IPS-15b (cell line): ENCODE measurements at regions not wholly inside any gene's neighbourhood (a gene's known extent, or its start where the extent isn't known, plus 50 kb on each side); places are given as distances from the start of the nearest gene placed in this dataset.

ENCODE experiments used
- H3K27me3 ChIP-seq: one replicate; pipeline ENCODE4 v1.6.1; 2013; ENCODE audit warnings: low read length; ENCODE audit not compliant: control insufficient read depth, insufficient read depth
- H3K36me3 ChIP-seq: one replicate; pipeline ENCODE4 v1.6.1; 2013; ENCODE audit warnings: low read length; ENCODE audit not compliant: control insufficient read depth, insufficient read depth
- H3K4me1 ChIP-seq: one replicate; pipeline ENCODE4 v1.6.1; 2013; ENCODE audit warnings: mild to moderate bottlenecking, low read length; ENCODE audit not compliant: control insufficient read depth, insufficient read depth
- H3K4me3 ChIP-seq: one replicate; pipeline ENCODE4 v1.5.1; 2013; ENCODE audit warnings: low read depth, low read length
- H3K9ac ChIP-seq: one replicate; pipeline ENCODE4 v1.6.1; 2013; ENCODE audit warnings: low read depth, mild to moderate bottlenecking, low read length
- H3K9me3 ChIP-seq: one replicate; pipeline ENCODE4 v1.6.1; 2013; ENCODE audit warnings: mild to moderate bottlenecking, low read length; ENCODE audit not compliant: control insufficient read depth, insufficient read depth

DNA sequence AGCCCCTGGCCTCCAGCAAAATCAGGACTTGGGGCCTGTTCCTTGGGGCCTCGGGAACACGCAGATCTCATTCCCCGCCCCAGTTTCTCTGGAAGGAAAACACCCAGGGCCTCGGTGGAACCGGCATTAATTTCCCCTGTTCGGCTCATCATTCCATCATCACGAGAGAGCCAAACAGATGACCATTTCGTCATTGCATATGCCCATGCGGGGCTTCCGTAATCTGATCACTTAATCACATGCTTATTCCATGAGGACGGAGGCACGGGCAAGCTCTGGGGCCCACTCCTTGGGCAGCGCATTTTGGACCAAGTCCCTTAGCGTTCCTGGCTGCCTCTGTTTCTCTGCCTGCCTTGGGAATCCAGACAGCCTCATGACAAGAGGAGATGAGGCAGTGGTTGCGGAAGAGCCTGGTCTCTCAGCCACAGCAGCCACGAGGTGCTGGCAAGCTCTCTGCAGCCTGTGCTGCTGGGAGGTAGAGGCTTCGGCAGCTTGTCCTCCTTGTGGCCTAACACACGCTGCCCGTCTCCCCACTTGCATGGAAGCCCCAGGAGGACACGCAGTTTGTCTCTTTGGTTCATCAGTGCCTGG, 65.0 kb upstream of the IER5L start:
- Histone ChIP-seq H3K27me3 (no peaks in the 10 kb centered on the region), H3K4me3 (no peak overlapping the region)

DNA sequence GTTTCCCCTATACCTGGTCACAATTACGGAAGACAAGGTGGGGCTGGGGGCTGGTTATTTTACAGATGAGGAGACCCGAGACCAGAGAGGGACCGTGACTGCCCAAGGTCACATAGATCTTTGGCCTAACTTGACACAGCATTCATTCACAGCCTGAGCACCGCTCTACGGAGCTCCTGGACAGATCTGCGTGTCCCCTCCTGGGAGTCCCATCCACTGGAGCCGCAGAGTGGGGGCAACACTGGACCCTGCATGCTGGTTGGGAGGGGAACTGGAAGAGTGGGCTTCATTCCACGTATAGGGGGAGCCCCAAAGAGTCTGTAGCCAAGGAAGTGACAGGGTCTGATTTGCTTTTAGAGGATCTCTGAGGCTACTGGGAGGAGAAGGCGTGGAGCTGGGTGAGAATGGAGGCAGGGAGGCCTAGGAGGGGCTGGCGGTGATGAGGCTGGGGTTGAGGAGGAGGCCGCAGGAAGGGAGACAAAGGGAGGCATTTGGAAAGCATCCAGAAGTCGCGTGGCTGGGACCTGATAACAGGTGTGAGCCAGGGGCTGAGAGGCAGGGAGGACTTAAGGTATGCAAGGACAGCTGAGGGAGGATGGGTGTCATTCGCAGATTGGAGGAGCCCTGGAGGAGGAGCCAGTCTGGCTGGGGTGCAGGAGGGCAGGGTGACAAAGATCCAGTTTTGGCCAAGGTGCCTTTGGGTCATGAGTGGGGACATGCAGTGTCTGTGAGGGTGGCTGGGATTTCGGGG, 64.3 kb upstream of the IER5L start:
- Histone ChIP-seq H3K27me3 (no peaks in the 10 kb centered on the region), H3K4me3 (no peak overlapping the region), H3K36me3 (no peaks in the 10 kb centered on the region), H3K9me3 (no peaks in the 10 kb centered on the region), H3K4me1 (peaks cover 2% of the 10 kb centered on the region), H3K9ac (no peak overlapping the region)

More for the DNA sequence above, 65.0 kb upstream of the IER5L start:
- Histone ChIP-seq H3K9ac (peak overlapping the region; percentile 8), H3K36me3 (no peaks in the 10 kb centered on the region), H3K9me3 (no peaks in the 10 kb centered on the region), H3K4me1 (no peaks in the 10 kb centered on the region)

DNA sequence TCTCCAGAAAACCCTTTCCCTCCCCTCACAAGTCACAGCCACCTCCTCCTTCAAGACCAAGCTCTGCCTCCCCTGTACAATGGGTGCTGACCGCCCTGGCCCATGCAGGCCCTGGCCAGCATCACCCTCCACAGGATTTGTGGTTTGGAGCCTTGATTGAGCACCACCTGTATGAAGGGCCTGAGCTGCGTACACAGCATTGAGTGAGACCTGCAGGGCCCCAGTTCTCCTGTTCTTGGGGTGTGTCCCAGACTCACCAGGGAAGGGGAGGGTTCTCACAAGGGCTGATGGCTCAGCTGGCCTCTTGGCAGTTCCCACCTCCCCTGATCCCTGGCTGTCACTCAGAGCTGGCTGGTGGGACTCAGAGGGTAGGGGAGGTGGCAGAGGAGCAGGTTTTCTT, 63.7 kb upstream of the IER5L start:
- no peaks in the 10 kb centered on the region for H3K9me3 ChIP-seq
- H3K4me1 ChIP-seq, result peaks cover 8% of the 10 kb centered on the region
- H3K27me3 ChIP-seq, result no peaks in the 10 kb centered on the region
- H3K4me3 ChIP-seq, result no peak overlapping the region
- H3K9ac ChIP-seq, result no peak overlapping the region
- H3K36me3 ChIP-seq, result no peaks in the 10 kb centered on the region

DNA sequence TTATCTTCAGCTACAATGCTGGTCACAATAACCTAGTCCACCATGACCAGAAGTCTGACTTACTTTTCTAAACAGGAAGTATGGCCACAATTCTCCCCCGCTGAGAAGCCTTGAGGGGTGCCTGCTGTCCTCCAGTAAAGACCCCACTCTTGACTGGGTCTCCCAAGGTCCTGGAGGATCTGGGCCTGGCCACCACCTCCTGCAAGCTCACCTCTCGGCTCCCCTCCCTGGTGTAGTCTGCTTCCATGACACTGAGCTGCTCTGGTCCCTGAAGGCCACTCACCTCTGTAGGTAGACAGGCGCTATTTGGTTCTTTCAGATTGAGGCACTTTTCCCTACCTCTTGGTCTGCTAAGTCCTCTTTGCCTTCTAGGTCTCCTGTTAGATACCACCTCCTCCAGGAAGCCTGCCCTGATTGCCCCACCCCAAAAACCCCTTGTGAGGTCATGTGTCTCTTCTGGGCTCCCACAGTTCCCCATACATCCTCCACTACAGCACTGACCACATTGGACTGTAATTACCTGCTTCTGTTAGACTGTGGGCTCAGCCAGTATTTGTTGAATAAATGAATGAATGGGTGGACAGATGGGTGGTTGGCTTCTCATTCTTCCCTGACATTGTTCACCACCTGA, 62.6 kb upstream of the IER5L start:
- Histone ChIP-seq H3K9me3 (no peaks in the 10 kb centered on the region), H3K4me1 (peaks cover 8% of the 10 kb centered on the region)

DNA sequence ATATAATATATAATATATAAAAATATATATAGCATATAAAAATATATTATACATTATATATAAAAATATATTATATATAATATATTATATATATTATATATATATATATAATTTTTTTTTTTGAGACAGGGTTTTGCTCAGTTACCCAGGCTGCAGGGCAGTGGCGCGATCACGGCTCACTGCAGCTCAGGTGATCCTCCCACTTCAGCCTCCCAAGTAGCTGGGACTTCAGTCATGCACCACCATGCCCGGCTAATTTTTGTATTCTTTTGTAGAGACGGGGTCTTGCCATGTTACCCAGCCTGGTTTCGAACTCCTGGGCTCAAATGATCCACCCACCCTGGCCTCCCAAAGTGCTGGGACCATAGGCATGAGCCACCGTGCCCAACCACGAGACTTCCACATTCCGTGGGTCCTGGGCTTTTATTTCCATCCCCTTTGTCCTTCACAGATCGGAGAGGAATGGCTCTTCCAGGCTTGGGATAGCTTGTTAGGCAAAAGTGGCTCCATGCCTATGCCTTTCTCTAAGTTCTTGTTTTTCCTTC, 62.0 kb upstream of the IER5L start:
- H3K36me3 ChIP-seq, result no peaks in the 10 kb centered on the region
- no peak overlapping the region for H3K4me3 ChIP-seq

More for the DNA sequence above, 62.6 kb upstream of the IER5L start:
- no peak overlapping the region for H3K9ac ChIP-seq
- no peak overlapping the region for H3K4me3 ChIP-seq
- no peaks in the 10 kb centered on the region for H3K27me3 ChIP-seq
- no peaks in the 10 kb centered on the region for H3K36me3 ChIP-seq

DNA sequence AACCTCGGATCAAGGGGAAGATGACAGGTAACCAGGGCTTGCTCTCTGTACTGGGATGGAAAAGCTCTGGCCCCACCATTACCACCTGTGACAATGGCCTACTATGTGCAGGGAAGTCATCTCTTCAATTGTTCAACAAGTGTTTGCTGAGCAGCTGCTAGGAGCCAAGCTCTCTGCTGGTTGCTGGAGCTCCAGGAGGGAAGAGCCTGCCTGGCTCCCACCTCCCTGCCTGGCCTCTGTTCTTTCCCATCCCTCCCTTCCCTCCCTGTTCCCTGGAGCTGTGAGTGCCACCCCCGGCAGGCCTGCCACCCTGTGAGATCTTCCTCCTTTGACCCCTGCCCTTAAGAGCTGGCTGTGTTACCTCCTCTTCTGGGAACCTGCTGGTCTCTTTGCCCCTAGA, 59.7 kb upstream of the IER5L start:
- Histone ChIP-seq H3K9ac (no peak overlapping the region), H3K36me3 (no peaks in the 10 kb centered on the region), H3K4me1 (peaks cover 8% of the 10 kb centered on the region), H3K27me3 (no peaks in the 10 kb centered on the region), H3K4me3 (no peak overlapping the region), H3K9me3 (no peaks in the 10 kb centered on the region)

More for the DNA sequence above, 62.0 kb upstream of the IER5L start:
- Histone ChIP-seq H3K27me3 (no peaks in the 10 kb centered on the region), H3K9me3 (no peaks in the 10 kb centered on the region), H3K9ac (no peak overlapping the region), H3K4me1 (peaks cover 8% of the 10 kb centered on the region)

DNA sequence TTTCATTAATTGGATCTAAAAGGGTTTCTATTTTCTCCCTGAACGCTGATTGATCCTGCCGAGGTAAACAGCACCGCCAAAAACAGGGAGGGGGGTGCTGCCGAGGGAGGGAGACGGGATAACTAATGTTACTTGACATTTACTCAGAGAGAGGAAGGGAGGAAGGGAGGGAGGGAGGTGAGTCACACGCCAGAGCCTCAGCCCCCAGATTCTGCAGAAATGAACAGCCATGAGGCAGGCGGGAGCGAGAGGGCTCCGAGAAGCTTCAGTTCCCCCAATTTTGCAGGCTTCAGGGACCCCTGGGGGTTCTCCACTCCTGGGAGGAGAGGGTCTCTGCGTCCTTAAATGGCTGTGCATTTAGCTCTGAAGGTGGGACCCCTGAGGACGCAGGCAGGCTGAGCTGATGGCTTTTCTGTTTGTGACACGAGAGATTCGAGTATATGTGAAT, 59.1 kb upstream of the IER5L start:
- no peaks in the 10 kb centered on the region for H3K36me3 ChIP-seq
- peaks cover 8% of the 10 kb centered on the region for H3K4me1 ChIP-seq
- H3K9ac ChIP-seq, result no peak overlapping the region
- H3K9me3 ChIP-seq, result no peaks in the 10 kb centered on the region
- H3K27me3 ChIP-seq, result no peaks in the 10 kb centered on the region
- H3K4me3 ChIP-seq, result no peak overlapping the region

DNA sequence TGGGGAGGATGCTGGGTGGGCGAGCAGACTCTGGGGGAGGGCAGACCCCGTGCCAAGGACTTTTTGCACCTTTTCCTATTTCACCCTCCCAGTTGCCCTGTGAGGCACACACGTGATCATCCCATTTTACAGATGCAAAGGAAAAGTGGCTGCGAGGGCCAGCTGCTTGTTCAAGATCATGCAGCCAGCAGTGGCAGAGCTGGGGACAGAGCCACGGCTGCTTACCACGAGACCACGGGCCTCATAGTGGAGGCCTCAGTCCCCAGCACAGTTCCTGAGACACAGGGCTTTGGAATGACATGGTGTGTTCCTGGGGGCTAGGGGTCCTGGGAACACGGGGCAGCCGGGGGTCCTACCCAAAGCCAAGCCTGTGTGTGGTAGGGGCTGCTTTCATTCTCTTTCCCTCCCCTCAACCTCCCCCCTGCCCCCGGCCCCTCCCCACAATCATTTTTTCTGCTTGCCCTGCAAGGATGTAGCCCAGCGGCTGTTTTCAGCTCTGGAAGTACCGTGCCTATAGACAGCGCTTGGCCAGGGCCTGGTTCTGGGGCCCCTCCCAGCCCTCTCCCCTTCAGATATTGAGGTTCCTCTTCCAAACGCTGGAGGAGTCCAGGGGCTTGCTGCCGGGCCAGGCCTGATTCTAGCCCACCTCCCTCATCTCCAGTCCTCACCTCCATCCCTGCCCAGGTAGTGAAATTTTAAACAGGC, 58.5 kb upstream of the IER5L start:
- Histone ChIP-seq H3K27me3 (no peaks in the 10 kb centered on the region), H3K4me3 (no peak overlapping the region), H3K4me1 (peaks cover 8% of the 10 kb centered on the region)

DNA sequence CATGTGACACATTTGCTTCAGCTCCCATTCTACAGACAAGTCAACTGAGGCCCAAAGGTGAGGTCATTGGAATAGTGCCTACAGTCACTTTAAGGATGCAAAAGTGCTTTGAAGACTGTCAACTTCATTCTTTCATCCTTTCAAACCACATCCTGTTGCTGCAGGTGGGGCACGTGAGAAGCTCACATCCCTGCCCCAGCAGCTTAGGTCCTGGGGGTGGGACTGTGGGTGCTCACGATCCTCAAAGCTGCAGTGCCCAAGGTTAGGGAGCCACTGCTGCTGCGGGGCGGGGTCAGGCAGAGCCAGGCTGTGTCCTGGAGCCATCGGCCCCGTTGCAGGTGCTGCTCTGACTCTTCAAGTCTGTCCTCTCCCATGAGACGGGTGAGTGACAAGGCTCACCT, 57.9 kb upstream of the IER5L start:
- H3K36me3 ChIP-seq, result no peaks in the 10 kb centered on the region
- no peaks in the 10 kb centered on the region for H3K27me3 ChIP-seq
- peaks cover 8% of the 10 kb centered on the region for H3K4me1 ChIP-seq
- no peak overlapping the region for H3K9ac ChIP-seq
- H3K4me3 ChIP-seq, result no peak overlapping the region
- H3K9me3 ChIP-seq, result no peaks in the 10 kb centered on the region

More for the DNA sequence above, 58.5 kb upstream of the IER5L start:
- H3K9me3 ChIP-seq, result no peaks in the 10 kb centered on the region
- H3K9ac ChIP-seq, result no peak overlapping the region
- no peaks in the 10 kb centered on the region for H3K36me3 ChIP-seq

DNA sequence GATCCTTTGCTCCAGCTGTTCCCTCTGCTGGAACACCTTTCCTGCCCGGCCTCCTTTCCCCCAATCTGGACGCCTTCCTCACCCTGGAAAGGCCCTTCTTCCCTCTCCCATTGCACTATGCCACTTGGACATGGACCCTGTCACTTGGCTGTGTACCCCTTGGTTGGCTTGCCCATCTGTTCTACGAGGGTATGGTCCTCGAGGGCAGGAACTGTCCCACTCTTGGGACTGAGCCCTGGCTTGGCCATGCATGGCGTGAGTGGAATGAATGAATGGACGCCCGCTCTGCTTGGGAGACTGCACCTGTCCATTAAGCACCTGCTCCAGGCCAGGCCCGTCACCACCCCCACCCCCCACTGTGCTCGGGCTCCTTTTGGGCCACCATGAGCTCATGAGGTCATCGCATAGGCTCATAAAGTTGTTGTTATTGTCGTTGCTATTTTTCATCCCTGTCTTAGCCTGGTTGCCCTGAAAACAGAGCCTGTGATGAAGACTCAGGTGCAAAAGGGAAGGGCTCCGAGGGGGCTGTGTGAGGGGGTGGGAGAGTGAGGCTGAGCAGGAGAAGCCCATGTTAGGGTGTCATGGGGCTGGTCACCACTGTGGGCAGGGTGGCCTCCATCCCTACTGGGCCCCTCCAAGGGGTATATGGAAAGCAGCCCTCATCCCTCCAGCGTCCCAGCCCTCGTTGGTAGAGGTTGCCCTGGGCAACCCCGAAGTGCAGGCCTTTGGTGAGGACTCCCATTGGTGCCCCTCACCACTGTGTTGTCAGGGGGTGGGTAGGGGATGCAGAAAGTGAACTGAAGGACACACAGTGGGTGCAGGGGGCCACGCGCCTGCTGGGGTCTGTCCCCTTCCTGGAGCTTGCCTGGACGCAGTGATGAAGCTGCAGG, 57.2 kb upstream of the IER5L start:
- Histone ChIP-seq H3K27me3 (no peaks in the 10 kb centered on the region), H3K4me1 (peaks cover 8% of the 10 kb centered on the region), H3K36me3 (no peaks in the 10 kb centered on the region), H3K9ac (no peak overlapping the region), H3K9me3 (no peaks in the 10 kb centered on the region), H3K4me3 (no peak overlapping the region)

DNA sequence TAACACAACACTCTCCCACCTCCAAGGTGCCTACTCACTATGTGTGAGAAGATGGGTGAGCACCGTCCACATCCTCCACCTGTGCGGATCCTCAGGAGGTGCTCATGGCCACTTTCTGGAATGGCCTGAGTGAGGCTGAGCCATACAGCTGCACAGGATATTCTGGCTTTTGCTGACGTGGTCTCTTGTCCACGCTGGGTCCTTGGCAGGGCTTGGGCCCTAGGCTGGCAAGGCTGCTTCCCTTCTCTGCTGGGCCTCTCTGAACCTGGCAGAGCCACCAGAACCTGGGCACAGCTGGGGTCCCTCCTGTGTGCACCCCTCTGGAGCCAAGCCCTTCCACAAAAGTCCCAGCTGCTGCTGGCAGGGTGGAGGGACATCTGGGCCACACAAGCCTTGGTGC, 56.4 kb upstream of the IER5L start:
- Histone ChIP-seq H3K36me3 (no peaks in the 10 kb centered on the region), H3K9ac (no peak overlapping the region), H3K4me1 (peaks cover 8% of the 10 kb centered on the region), H3K27me3 (no peaks in the 10 kb centered on the region), H3K4me3 (no peak overlapping the region), H3K9me3 (no peaks in the 10 kb centered on the region)
